ENCODE measurements at regions not wholly inside any gene's neighbourhood (a gene's known extent, or its start where the extent isn't known, plus 50 kb on each side); places are given as distances from the start of the nearest gene placed in this dataset.

GRCh38 chr1:114323959-114324661, 170.4 kb upstream of the SYT6 start:
- no peaks in the 10 kb centered on the region for H3K36me3 Mint-ChIP-seq
- TF ChIP-seq CTCF (IDR thresholded peaks at IDR 0.05; ENCODE audit: unreplicated experiment) = no peak
- no peak overlapping the region for H3K4me3 Mint-ChIP-seq
- peaks cover 6% of the 10 kb centered on the region for H3K27me3 Mint-ChIP-seq (ENCODE audit: low read depth)
- H3K9me3 Mint-ChIP-seq = peaks cover 15% of the 10 kb centered on the region
- no peak for DNase-seq (ENCODE audit: low spot score in 2 of 2, unreplicated experiment in 2 of 2)
- H3K27ac Mint-ChIP-seq = no peak overlapping the region
- H3K4me1 Mint-ChIP-seq = no peaks in the 10 kb centered on the region

GRCh38 chr1:114322734-114323133, 169.1 kb upstream of the SYT6 start:
- Mint-ChIP-seq H3K4me3 (no peak overlapping the region), H3K36me3 (no peaks in the 10 kb centered on the region), H3K9me3 (peaks cover 13% of the 10 kb centered on the region), H3K27ac (no peak overlapping the region), H3K4me1 (no peaks in the 10 kb centered on the region), H3K27me3 (ENCODE audit: low read depth) (peaks cover under 1% of the 10 kb centered on the region)
- TF ChIP-seq CTCF (IDR thresholded peaks at IDR 0.05; ENCODE audit: unreplicated experiment) = no peak
- no peak for DNase-seq (ENCODE audit: low spot score in 2 of 2, unreplicated experiment in 2 of 2)

GRCh38 chr1:114322207-114322606, 168.5 kb upstream of the SYT6 start:
- DNase-seq (ENCODE audit: low spot score in 2 of 2, unreplicated experiment in 2 of 2) = no peak
- Mint-ChIP-seq H3K4me1 (no peaks in the 10 kb centered on the region), H3K36me3 (no peaks in the 10 kb centered on the region), H3K4me3 (no peak overlapping the region), H3K27ac (no peak overlapping the region), H3K9me3 (peaks cover 9% of the 10 kb centered on the region), H3K27me3 (ENCODE audit: low read depth) (no peaks in the 10 kb centered on the region)
- no peak for TF ChIP-seq CTCF (IDR thresholded peaks at IDR 0.05; ENCODE audit: unreplicated experiment)

GRCh38 chr1:114320586-114320985, 166.9 kb upstream of the SYT6 start:
- H3K9me3 Mint-ChIP-seq = no peaks in the 10 kb centered on the region
- no peak for TF ChIP-seq CTCF (IDR thresholded peaks at IDR 0.05; ENCODE audit: unreplicated experiment)
- H3K4me1 Mint-ChIP-seq = no peaks in the 10 kb centered on the region
- no peak for DNase-seq (ENCODE audit: low spot score in 2 of 2, unreplicated experiment in 2 of 2)
- no peak overlapping the region for H3K27ac Mint-ChIP-seq
- H3K27me3 Mint-ChIP-seq (ENCODE audit: low read depth) = no peaks in the 10 kb centered on the region
- no peaks in the 10 kb centered on the region for H3K36me3 Mint-ChIP-seq
- no peak overlapping the region for H3K4me3 Mint-ChIP-seq

GRCh38 chr1:114319418-114319817, 165.7 kb upstream of the SYT6 start:
- no peaks in the 10 kb centered on the region for H3K36me3 Mint-ChIP-seq
- TF ChIP-seq CTCF (IDR thresholded peaks at IDR 0.05; ENCODE audit: unreplicated experiment) = no peak
- H3K27ac Mint-ChIP-seq = no peak overlapping the region
- no peak overlapping the region for H3K4me3 Mint-ChIP-seq
- H3K27me3 Mint-ChIP-seq (ENCODE audit: low read depth) = no peaks in the 10 kb centered on the region
- H3K9me3 Mint-ChIP-seq = no peaks in the 10 kb centered on the region
- H3K4me1 Mint-ChIP-seq = no peaks in the 10 kb centered on the region
- DNase-seq (ENCODE audit: low spot score in 2 of 2, unreplicated experiment in 2 of 2) = no peak

- Mint-ChIP-seq H3K4me1 (no peaks in the 10 kb centered on the region), H3K9me3 (no peaks in the 10 kb centered on the region), H3K27me3 (ENCODE audit: low read depth) (no peaks in the 10 kb centered on the region), H3K4me3 (no peak overlapping the region), H3K27ac (no peak overlapping the region), H3K36me3 (no peaks in the 10 kb centered on the region)
- no peak for DNase-seq (ENCODE audit: low spot score in 2 of 2, unreplicated experiment in 2 of 2)
- no peak for TF ChIP-seq CTCF (IDR thresholded peaks at IDR 0.05; ENCODE audit: unreplicated experiment)
These were observed 165.3 kb upstream of the SYT6 start for GRCh38 chr1:114318961-114319360.
